KMS-11 (cell line): ENCODE measurements at regions not wholly inside any gene's neighbourhood (a gene's known extent, or its start where the extent isn't known, plus 50 kb on each side); places are given as distances from the start of the nearest gene placed in this dataset.

Experiments used
- H2AFZ ChIP-seq: fragments of 200-600 bp; sonication (generic); 2 replicates; pipeline ENCODE4 v1.6.1; 2016; ENCODE audit warnings: antibody characterized with exemption, mixed run types, low read depth
- H3K27ac ChIP-seq: fragments of 200-600 bp; sonication (generic); 2 replicates; pipeline ENCODE4 v1.6.1; 2016; ENCODE audit warnings: mild to moderate bottlenecking, mixed run types
- H3K27me3 ChIP-seq: fragments of 200-600 bp; sonication (generic); 2 replicates; pipeline ENCODE4 v1.6.1; 2017; ENCODE audit warnings: mild to moderate bottlenecking, low read depth, mixed run types, moderate library complexity; ENCODE audit not compliant: insufficient read depth
- H3K36me3 ChIP-seq: fragments of 200-600 bp; sonication (generic); 2 replicates; pipeline ENCODE4 v1.6.1; 2017; ENCODE audit warnings: mild to moderate bottlenecking, mixed run types; ENCODE audit not compliant: insufficient read depth
- H3K4me1 ChIP-seq: fragments of 200-600 bp; sonication (generic); 2 replicates; pipeline ENCODE4 v1.6.1; 2016; ENCODE audit warnings: mild to moderate bottlenecking, low read depth, mixed run types; ENCODE audit not compliant: poor library complexity, severe bottlenecking
- H3K4me2 ChIP-seq: fragments of 200-600 bp; sonication (generic); 2 replicates; pipeline ENCODE4 v1.7.0; 2016; ENCODE audit warnings: mild to moderate bottlenecking, mixed run types
- H3K4me3 ChIP-seq: fragments of 200-600 bp; sonication (generic); IDR thresholded peaks from 2 replicates; pipeline ENCODE4 v1.6.1; 2017; ENCODE audit warnings: low read depth, low read length, mixed read lengths; ENCODE audit not compliant: insufficient read depth
- H3K79me2 ChIP-seq: fragments of 200-600 bp; sonication (generic); 2 replicates; pipeline ENCODE4 v1.6.1; 2016; ENCODE audit warnings: low read depth, mixed run types; ENCODE audit not compliant: insufficient read depth
- H3K9ac ChIP-seq: fragments of 200-600 bp; sonication (generic); 2 replicates; pipeline ENCODE4 v1.6.1; 2016; ENCODE audit warnings: mild to moderate bottlenecking, mixed run types
- H4K20me1 ChIP-seq: fragments of 200-600 bp; sonication (generic); 2 replicates; pipeline ENCODE4 v1.6.1; 2016; ENCODE audit warnings: mild to moderate bottlenecking, mixed run types; ENCODE audit not compliant: insufficient read depth
- TF ChIP-seq, protein P1 (sequence below): fragments of 200-600 bp; sonication (generic); conservative IDR thresholded peaks from 2 replicates; pipeline ENCODE4 v1.6.1; 2017; ENCODE audit warnings: low read depth, mild to moderate bottlenecking, antibody characterized with exemption, low read length, moderate library complexity, mixed read lengths

DNA sequence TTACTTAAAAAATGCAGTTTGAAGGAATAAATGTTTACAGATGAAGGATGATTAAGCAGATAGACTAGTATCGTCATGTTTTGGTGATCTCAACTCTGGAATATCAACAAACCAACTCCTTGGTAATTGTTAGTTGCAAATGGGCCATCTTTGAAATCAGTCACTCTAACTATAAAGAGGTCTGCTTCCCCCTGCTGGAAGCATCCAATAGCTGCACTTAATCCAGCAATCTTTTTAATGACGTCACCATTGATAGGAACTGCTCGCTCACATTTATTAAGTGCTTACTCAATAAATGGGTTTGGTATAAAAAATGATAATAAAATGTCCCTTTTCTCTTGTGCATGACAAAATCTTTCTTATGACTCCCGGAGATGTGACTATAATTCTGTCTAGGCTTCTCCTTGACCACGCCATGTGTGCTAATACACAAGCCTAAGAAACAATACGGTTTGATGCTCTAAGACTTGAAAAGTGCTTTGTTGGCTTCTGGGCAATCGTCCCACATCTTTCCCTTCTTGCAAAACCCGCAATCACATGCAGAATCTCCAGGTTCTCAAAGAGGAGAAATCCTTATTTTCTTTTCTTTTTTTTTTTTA, 227.6 kb upstream of the POU1F1 start:
- H3K4me2 ChIP-seq = no peak overlapping the region
- H3K4me1 ChIP-seq = no peaks in the 10 kb centered on the region
- no peaks in the 10 kb centered on the region for H3K79me2 ChIP-seq
- H2AFZ ChIP-seq = no peak overlapping the region
- H4K20me1 ChIP-seq = no peaks in the 10 kb centered on the region
- no peak overlapping the region for H3K9ac ChIP-seq
- no peaks in the 10 kb centered on the region for H3K36me3 ChIP-seq
- H3K27me3 ChIP-seq = no peaks in the 10 kb centered on the region
- no peak overlapping the region for H3K27ac ChIP-seq
- H3K4me3 ChIP-seq = no peak overlapping the region
- TF ChIP-seq, protein P1, sequence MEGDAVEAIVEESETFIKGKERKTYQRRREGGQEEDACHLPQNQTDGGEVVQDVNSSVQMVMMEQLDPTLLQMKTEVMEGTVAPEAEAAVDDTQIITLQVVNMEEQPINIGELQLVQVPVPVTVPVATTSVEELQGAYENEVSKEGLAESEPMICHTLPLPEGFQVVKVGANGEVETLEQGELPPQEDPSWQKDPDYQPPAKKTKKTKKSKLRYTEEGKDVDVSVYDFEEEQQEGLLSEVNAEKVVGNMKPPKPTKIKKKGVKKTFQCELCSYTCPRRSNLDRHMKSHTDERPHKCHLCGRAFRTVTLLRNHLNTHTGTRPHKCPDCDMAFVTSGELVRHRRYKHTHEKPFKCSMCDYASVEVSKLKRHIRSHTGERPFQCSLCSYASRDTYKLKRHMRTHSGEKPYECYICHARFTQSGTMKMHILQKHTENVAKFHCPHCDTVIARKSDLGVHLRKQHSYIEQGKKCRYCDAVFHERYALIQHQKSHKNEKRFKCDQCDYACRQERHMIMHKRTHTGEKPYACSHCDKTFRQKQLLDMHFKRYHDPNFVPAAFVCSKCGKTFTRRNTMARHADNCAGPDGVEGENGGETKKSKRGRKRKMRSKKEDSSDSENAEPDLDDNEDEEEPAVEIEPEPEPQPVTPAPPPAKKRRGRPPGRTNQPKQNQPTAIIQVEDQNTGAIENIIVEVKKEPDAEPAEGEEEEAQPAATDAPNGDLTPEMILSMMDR = peak; percentile 46; the same call in 1 of the 2 replicates

DNA sequence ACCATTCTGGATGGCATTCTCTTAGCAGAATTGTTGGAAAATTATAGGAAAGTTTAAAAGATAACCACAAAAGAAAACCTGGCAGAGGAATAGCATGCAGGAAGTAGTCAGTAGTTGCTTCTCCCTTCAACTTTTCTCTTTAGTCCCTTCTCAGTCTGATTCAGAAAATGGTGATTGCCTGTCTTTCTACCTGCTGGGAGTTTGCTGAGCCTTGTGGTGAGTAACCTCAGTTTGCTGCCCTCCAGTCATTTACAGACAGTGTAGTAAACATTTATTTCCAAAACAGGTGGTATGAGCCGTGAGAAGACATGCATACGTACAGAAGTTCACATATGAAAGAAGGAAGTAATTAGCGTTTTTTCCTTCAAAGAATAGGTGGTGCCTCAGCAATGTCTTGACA, 224.7 kb upstream of the POU1F1 start:
- Histone ChIP-seq H3K4me1 (no peaks in the 10 kb centered on the region), H3K4me2 (no peak overlapping the region), H3K27me3 (no peaks in the 10 kb centered on the region), H3K79me2 (no peaks in the 10 kb centered on the region), H3K4me3 (no peak overlapping the region), H3K27ac (no peak overlapping the region), H2AFZ (no peak overlapping the region), H4K20me1 (no peaks in the 10 kb centered on the region), H3K36me3 (no peaks in the 10 kb centered on the region), H3K9ac (no peak overlapping the region)
- TF ChIP-seq, protein P1 = no peak

DNA sequence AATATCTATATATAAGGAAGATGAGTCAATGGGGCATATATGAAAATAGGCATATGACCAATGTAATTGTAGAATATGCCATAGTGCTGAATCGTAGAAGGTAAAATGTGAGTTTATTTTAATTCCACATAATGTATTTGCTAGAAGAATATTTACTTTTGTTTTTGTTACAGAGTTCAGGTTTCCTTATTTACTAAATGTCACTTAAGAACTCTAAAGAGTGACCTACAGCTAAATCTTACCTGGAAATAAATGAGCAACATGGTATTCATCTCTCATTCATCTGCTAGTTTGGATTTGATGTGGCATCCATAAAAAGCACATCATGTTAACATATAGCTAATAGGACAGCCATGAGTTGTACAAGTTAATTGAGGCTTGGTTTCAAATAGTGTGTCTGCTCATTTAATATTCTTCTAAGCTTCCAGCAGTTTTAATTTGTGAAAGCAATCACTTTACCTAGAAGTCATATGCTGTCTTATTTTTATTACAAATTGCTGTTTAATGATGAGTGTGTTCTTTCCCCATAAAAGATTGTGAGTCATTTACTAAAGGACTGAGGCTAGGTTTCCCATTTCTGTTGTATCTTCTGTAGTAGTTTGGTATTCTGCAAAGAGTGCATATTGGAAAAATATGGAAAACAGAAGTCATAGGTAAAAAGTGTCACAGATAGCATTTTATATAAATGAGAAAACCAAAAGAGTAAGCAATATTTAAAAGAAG, 222.1 kb upstream of the POU1F1 start:
- H2AFZ ChIP-seq = no peak overlapping the region
- H3K4me1 ChIP-seq = no peaks in the 10 kb centered on the region
- H3K36me3 ChIP-seq = no peaks in the 10 kb centered on the region
- no peaks in the 10 kb centered on the region for H4K20me1 ChIP-seq
- no peaks in the 10 kb centered on the region for H3K79me2 ChIP-seq
- H3K4me2 ChIP-seq = no peak overlapping the region
- no peak overlapping the region for H3K9ac ChIP-seq
- TF ChIP-seq, protein P1 = no peak
- no peak overlapping the region for H3K4me3 ChIP-seq
- H3K27ac ChIP-seq = no peak overlapping the region
- H3K27me3 ChIP-seq = no peaks in the 10 kb centered on the region

DNA sequence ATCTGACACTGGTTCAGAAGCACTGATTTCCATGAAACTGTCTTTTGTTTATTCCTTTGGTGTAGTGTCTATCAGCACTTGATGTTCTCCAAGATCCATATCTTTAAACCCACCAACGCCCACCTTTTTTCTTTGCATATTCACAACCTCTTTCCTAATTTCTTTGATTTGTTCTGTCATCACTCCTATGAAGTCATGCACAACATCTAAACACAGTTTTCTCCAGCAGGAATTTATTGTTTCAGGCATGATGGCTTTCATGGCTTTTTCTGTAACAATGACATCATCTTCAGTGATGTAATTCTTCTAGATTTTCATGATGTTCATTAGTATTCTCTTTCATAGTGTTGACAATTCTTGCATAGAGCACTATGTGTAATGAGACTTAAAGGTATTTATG, 219.6 kb upstream of the POU1F1 start:
- Histone ChIP-seq H3K36me3 (no peaks in the 10 kb centered on the region), H3K27me3 (no peaks in the 10 kb centered on the region), H3K9ac (no peak overlapping the region), H3K79me2 (no peaks in the 10 kb centered on the region), H3K4me1 (no peaks in the 10 kb centered on the region), H3K4me3 (no peak overlapping the region), H2AFZ (no peak overlapping the region), H4K20me1 (no peaks in the 10 kb centered on the region), H3K4me2 (no peak overlapping the region), H3K27ac (no peak overlapping the region)
- TF ChIP-seq, protein P1 = no peak
